Type B pancreatic cell (in vitro differentiated cells): ENCODE measurements at regions not wholly inside any gene's neighbourhood (a gene's known extent, or its start where the extent isn't known, plus 50 kb on each side); places are given as distances from the start of the nearest gene placed in this dataset.

Experiments
- DNase-seq: peaks from one replicate; pipeline ENCODE4 v3.0.0; 2021; ENCODE audit warnings: mixed read lengths; ENCODE audit not compliant: unreplicated experiment; ENCODE audit errors: extremely low spot score
- H3K27ac Mint-ChIP-seq: 2 replicates; pipeline ENCODE4 v1.8.0; 2021; ENCODE audit warnings: mild to moderate bottlenecking, mixed read lengths
- H3K27me3 Mint-ChIP-seq: 2 replicates; pipeline ENCODE4 v1.8.0; 2021; ENCODE audit warnings: mixed read lengths
- H3K36me3 Mint-ChIP-seq: 2 replicates; pipeline ENCODE4 v1.8.0; 2021; ENCODE audit warnings: mixed read lengths
- H3K4me1 Mint-ChIP-seq: one replicate; pipeline ENCODE4 v1.8.0; 2021; ENCODE audit warnings: mixed read lengths; ENCODE audit not compliant: unreplicated experiment
- H3K4me3 Mint-ChIP-seq: 2 replicates; pipeline ENCODE4 v1.8.0; 2021; ENCODE audit warnings: mild to moderate bottlenecking, mixed read lengths
- H3K9me3 Mint-ChIP-seq: 2 replicates; pipeline ENCODE4 v1.8.0; 2021; ENCODE audit warnings: mixed read lengths
- TF ChIP-seq, protein P1 (sequence below): fragments of 200-600 bp; sonication (generic); conservative IDR thresholded peaks from 2 replicates; pipeline ENCODE4 v1.5.0; 2021; ENCODE audit warnings: antibody characterized with exemption, mild to moderate bottlenecking

DNA sequence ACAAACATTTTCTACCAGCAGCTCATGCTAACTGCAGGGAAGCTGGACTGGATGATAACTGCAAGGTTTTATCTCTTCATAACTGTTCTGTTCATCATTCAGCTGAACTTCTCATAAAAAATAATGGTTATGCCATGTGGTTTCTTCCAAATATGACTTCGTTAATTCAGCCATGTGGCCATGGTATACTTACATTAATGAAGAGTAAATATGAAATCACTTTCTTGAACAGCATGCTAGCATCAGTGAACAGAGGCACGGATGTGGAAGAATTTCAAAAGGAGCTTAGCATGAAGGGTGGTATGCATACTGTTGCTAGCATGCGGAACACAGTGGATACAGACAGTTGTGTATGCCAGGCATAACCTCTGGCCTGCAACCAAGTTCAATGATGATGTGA is 1417.0 kb upstream of the CDH8 start:
- H3K27ac Mint-ChIP-seq, result no peak overlapping the region
- H3K27me3 Mint-ChIP-seq, result peaks cover 3% of the 10 kb centered on the region
- H3K36me3 Mint-ChIP-seq, result no peaks in the 10 kb centered on the region
- DNase-seq, result no peak
- H3K9me3 Mint-ChIP-seq, result no peaks in the 10 kb centered on the region
- no peak overlapping the region for H3K4me3 Mint-ChIP-seq
- H3K4me1 Mint-ChIP-seq, result no peaks in the 10 kb centered on the region
- TF ChIP-seq, protein P1, sequence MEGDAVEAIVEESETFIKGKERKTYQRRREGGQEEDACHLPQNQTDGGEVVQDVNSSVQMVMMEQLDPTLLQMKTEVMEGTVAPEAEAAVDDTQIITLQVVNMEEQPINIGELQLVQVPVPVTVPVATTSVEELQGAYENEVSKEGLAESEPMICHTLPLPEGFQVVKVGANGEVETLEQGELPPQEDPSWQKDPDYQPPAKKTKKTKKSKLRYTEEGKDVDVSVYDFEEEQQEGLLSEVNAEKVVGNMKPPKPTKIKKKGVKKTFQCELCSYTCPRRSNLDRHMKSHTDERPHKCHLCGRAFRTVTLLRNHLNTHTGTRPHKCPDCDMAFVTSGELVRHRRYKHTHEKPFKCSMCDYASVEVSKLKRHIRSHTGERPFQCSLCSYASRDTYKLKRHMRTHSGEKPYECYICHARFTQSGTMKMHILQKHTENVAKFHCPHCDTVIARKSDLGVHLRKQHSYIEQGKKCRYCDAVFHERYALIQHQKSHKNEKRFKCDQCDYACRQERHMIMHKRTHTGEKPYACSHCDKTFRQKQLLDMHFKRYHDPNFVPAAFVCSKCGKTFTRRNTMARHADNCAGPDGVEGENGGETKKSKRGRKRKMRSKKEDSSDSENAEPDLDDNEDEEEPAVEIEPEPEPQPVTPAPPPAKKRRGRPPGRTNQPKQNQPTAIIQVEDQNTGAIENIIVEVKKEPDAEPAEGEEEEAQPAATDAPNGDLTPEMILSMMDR, result no peak

DNA sequence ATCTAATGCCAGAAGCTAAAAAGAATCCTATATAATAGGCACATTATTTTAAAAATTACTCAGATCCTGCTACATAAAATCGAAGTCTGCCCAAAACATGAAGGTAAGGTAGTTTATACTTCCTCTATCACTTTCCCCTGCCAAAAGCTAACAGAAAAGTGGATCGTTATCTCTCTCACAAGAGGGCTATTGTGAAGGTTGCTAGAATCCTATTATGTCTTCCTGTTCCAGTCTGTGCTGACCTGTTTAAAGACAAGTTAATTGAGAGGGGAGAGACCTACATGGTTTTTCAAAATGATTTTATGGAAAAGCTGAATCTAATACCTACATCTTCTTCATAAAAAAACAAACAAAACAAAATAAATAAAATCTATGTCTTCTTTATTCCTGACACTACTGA is 1410.9 kb upstream of the CDH8 start:
- no peak overlapping the region for H3K27ac Mint-ChIP-seq
- TF ChIP-seq, protein P1, result no peak
- no peak overlapping the region for H3K4me3 Mint-ChIP-seq
- no peak for DNase-seq
- no peaks in the 10 kb centered on the region for H3K27me3 Mint-ChIP-seq
- peaks cover 4% of the 10 kb centered on the region for H3K4me1 Mint-ChIP-seq
- no peaks in the 10 kb centered on the region for H3K9me3 Mint-ChIP-seq
- H3K36me3 Mint-ChIP-seq, result no peaks in the 10 kb centered on the region

DNA sequence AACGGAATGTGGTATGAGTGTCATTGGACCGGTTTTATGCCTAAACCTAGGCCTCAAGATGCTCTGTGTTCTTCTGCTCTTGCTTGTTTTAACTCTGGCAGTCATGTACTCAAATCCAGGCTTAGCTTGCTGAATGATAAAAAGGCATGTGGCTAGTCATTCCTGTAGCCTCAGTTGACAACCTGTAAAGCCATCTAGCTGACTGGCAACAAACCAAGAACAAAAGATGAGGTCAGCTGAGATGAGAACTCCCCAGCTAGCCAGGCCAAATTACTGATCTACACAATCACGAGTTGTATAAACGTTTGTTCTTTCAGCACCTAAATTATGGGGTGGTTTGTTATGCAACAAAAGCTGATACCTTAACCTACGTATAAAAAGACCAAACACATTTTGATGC is 1406.0 kb upstream of the CDH8 start:
- TF ChIP-seq, protein P1, result no peak
- DNase-seq, result no peak
- H3K27ac Mint-ChIP-seq, result no peak overlapping the region
- H3K4me3 Mint-ChIP-seq, result no peak overlapping the region
- H3K36me3 Mint-ChIP-seq, result no peaks in the 10 kb centered on the region
- H3K9me3 Mint-ChIP-seq, result no peaks in the 10 kb centered on the region
- H3K4me1 Mint-ChIP-seq, result peaks cover 3% of the 10 kb centered on the region
- no peaks in the 10 kb centered on the region for H3K27me3 Mint-ChIP-seq

DNA sequence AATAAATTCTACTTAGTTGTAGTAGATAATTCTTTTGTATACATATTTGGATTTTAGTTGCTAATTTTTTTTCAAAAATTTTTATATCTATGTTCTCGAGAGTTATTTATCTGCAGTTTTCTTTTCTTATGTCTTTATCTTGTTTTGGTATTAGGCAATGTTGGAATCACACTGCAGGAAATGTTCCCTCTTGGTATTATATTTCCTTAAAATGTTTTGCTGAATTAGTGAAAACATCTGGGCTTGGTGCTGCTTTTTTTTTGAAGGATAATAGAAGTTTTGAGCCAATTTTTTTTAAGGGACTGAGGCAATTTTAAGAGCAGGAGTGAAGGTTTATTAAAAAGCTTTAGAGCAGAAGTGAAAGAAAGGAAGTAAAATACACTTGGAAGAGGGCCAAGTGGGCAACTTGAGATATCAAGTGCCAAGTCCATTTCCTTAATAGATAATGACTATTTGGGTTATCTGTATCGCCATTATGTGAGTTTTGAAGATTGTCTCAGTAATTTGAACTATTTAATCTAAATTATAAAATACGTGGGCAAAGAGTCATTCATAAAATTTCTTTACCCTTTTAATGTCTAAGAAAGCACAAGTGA is 1390.1 kb upstream of the CDH8 start:
- Mint-ChIP-seq H3K4me1 (peaks cover 4% of the 10 kb centered on the region), H3K27ac (no peak overlapping the region), H3K4me3 (no peak overlapping the region), H3K9me3 (no peaks in the 10 kb centered on the region), H3K36me3 (no peaks in the 10 kb centered on the region), H3K27me3 (no peaks in the 10 kb centered on the region)
- TF ChIP-seq, protein P1, result no peak
- no peak for DNase-seq

DNA sequence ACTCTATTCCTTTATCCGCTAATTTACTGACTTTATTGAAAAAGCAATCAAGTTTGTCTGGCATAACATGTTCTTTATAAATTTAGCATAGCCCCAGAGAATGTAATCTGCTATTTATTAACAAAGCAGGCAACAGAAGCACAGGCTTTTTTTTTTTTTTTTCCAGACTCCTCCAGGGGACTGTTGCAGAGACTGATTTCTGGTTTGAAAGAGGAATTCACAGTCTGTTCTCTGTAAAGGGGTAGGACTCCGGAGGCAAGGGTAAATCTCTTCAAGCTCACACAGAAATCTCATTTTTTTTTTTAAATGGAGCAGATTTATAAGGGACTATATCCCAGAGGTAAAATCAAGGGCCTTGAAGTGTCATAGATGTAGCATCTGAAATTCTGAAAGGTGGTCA is 1386.5 kb upstream of the CDH8 start:
- TF ChIP-seq, protein P1, result no peak
- H3K27ac Mint-ChIP-seq, result no peak overlapping the region
- no peaks in the 10 kb centered on the region for H3K9me3 Mint-ChIP-seq
- peaks cover 4% of the 10 kb centered on the region for H3K4me1 Mint-ChIP-seq
- H3K27me3 Mint-ChIP-seq, result no peaks in the 10 kb centered on the region
- H3K36me3 Mint-ChIP-seq, result no peaks in the 10 kb centered on the region
- DNase-seq, result no peak
- no peak overlapping the region for H3K4me3 Mint-ChIP-seq

DNA sequence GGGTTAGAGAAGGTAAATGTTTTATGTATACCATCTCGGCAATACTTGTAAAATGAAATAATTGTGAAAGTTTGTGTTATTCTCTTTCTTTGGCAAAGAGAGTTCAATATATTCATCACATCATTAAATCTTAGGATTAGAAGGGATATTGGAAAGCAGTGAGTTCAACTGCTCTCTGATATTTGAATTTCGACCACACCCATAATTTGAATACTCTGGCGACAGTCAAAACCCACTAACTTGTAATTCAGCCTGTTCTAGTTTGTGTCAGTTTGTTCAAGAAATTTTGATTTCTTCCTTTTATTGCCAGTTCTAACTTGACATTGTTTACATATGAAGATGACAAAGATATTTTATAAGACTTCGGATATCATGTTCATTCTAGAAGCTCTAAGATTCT is 1380.5 kb upstream of the CDH8 start:
- Mint-ChIP-seq H3K36me3 (no peaks in the 10 kb centered on the region), H3K9me3 (no peaks in the 10 kb centered on the region), H3K27me3 (no peaks in the 10 kb centered on the region), H3K27ac (no peak overlapping the region), H3K4me3 (no peak overlapping the region), H3K4me1 (no peaks in the 10 kb centered on the region)
- TF ChIP-seq, protein P1, result no peak
- no peak for DNase-seq
